GM18868 (cell line): ENCODE measurements at regions not wholly inside any gene's neighbourhood (a gene's known extent, or its start where the extent isn't known, plus 50 kb on each side); places are given as distances from the start of the nearest gene placed in this dataset.
"Not testable (repeated sequence)": the region's sequence is repeated elsewhere in the genome, so short reads cannot be mapped to it uniquely, and the experiment has no call there.

ENCODE experiments used
- ATAC-seq: cut with Tn5 transposase; IDR thresholded peaks from one replicate; pipeline ENCODE4 v1.9.1; 2021; ENCODE audit warnings: mild to moderate bottlenecking, moderate library complexity; ENCODE audit not compliant: unreplicated experiment

GRCh38 chr7:85685901-85686300 is 499.0 kb upstream of the SEMA3D start:
- ATAC-seq = no peak

GRCh38 chr7:85682833-85683620 is 496.2 kb upstream of the SEMA3D start:
- no peak for ATAC-seq

- no peak for ATAC-seq
These were observed 494.4 kb upstream of the SEMA3D start for GRCh38 chr7:85681241-85681640.

DNA sequence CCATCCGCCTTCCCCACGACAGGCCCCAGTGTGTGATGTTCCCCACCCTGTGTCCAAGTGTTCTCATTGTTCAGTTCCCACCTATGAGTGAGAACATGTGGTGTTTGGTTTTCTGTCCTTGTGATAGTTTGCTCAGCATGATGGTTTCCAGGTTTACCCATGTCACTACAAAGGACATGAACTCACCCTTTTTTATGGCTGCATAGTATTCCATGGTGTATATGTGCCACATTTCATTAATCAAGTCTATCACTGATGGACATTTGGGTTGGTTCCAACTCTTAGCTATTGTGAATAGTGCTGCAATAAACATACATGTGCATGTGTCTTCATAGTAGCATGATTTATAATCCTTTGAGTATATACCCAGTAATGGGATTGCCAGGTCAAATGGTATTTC is 488.2 kb upstream of the SEMA3D start:
- ATAC-seq = not testable (repeated sequence)

- ATAC-seq = no peak
These were observed 487.0 kb upstream of the SEMA3D start for GRCh38 chr7:85673876-85674275.

- no peak for ATAC-seq
These were observed 482.4 kb upstream of the SEMA3D start for GRCh38 chr7:85669225-85669624.

DNA sequence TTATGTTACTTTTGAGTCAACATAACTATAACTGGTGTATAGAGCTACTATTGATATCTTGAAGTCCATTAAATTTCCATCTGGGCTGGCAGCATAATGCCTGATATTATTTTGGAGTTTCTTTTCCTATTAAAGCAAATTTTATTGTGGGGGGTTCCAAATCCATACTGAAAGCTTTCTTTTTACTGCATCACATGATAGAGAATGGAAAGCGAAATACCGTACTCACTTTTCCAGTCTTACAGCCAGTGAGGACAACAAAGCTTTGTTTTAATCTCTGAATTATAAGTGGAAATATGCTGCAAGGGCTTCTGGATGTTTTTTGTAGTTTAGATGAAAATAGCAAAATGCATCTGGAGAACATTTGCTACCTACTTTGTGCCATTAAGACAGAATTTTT is 477.5 kb upstream of the SEMA3D start:
- no peak for ATAC-seq

DNA sequence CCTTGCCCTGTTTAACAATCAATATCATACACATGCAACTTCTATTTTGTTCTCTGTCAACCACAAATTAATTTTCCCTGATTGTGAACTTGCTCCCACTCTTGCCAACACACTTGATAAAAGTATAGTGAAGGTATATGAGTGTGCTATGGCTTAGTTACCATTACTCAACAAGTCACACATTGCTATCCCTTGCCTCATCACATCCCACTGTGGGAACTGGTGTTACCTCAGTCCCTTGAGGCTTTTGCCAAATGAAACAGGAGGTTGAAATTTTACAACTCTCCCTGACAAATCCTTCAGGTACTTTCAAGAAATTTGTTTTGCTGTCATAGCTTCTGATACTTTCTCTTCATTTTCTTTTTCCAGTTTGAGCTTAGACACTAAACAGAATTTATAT is 472.5 kb upstream of the SEMA3D start:
- no peak for ATAC-seq

DNA sequence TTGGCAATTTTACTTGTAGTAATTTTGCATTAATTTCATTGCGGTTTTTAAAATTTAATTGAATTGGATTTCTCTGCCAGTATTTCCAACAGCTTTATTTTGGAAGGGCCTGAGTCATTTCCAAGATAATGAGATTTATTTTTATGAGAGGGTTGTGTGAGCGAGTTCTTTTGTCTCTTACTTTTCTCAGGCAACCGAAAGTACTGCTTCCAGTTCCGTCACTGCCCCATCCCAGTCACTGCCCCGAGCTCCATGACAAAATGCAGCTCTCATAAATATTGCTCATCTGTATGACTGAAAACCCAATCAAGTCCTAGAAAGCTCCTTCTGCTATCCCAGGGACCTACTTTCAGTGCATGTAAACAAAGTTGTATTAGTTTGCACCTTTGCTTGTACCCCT is 468.4 kb upstream of the SEMA3D start:
- ATAC-seq = no peak

- no peak for ATAC-seq
These were observed 457.4 kb upstream of the SEMA3D start for GRCh38 chr7:85644272-85644671.

DNA sequence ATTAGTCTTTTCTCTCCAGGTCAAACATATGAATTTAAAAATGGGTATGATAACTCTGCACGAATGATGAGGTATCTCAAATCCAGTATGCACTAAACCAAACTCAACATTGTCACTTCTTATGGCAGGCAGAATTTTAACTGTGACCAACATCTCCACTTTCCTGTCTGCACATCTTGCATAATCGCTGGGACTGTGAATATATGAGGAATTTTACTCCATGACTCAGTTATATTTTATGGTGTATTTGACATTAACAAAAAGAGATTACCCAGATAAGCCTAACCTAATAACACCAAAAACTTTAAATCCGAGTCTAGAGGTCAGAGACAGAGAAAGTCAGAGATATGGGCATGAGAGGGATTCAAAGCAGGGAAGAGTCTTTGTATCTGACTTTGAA is 454.5 kb upstream of the SEMA3D start:
- no peak for ATAC-seq

DNA sequence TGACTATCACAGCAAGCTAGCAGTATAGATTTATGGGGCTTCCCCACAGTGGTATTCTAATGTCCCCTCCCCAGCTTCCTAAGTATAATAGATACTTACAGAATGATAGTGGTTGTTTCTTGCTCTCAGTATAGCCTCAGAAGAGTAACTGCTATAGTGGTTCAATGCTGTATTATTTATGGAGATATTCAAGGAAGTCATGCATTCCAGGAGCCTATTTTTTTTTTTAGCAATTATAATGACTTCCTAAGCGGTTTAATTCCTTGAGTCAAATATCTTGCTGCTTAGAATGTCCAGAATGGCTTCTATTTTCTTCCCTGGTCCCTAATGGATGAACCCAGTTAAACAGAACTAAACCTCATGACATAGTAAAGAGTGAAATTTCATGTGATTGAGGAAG is 451.5 kb upstream of the SEMA3D start:
- ATAC-seq = no peak

- ATAC-seq = no peak
These were observed 448.1 kb upstream of the SEMA3D start for GRCh38 chr7:85634951-85635350.

DNA sequence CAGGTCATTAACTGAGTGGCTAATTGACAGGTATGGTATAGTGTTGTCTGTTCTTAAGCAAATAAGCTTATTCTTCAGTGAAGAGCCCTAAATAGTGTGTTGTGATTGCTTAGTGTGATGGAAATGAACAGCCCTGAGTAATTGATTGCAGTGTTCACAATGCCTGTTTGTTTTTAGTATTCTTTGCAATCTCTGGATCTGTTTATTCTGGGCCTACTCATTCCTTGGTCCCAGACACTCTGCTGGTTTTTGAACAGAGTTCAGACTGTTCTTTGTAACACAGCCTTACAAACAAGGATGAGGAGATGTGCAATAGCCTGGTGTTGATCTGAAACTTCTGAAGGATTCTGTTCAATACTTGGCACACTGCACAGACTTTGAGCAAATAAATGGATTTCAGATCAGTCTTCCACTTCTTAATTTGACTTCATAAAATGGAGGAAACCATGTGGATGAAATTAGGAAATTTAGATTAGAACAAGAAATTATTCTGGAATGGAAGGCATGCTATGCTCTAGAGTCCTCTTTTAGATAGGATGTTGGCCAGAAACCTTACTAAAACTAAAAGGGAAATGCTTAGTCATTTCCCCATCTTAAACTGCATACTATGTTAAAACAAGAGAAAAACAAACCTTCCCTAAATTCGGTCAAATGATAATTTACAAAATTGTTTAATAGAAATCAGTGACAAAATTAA is 444.2 kb upstream of the SEMA3D start:
- ATAC-seq = no peak

- no peak for ATAC-seq
These were observed 441.1 kb upstream of the SEMA3D start for GRCh38 chr7:85627791-85628586.

DNA sequence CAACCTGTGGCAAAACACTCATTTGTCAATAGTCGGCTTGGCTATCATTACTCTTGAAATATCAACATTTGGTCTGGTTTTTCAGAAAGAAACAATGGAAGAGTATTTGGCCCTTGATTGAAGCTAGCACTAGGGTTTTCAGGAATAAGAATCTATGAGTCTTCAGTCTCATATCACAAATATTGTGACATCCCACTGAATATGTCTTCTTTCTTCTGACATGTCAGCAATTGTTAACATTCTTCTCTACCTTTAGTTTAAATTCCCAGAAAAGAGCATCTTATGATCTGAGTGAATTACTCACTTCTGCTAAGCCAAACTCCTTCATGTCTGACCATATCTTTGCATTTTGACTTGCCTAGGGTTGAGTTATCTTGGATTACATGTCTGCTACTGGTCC is 435.2 kb upstream of the SEMA3D start:
- no peak for ATAC-seq

- ATAC-seq = no peak
These were observed 434.3 kb upstream of the SEMA3D start for GRCh38 chr7:85620936-85621685.

DNA sequence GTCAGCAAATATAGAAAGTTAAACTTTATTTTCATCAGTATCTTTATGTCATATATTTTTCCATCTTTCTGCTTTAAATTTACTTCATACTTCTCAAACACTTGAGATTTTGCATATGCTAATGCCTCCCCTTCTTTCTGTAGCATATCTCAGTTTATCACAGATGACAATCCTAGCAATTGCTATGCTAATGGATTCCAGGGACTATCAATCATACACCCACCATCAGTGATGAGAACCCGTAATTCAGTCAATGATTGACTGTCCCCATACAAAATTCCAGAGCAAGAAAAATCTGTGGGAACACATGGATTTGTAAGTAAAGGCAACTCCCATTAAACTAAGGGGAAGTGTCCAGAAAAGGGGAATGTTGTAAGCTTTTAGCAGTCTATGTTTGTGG is 432.4 kb upstream of the SEMA3D start:
- ATAC-seq = no peak

- no peak for ATAC-seq
These were observed 427.8 kb upstream of the SEMA3D start for GRCh38 chr7:85614684-85615083.

- no peak for ATAC-seq
These were observed 425.7 kb upstream of the SEMA3D start for GRCh38 chr7:85612514-85612913.

GRCh38 chr7:85608804-85609203 is 421.9 kb upstream of the SEMA3D start:
- no peak for ATAC-seq
